HG03575 (cell line): ENCODE measurements at regions not wholly inside any gene's neighbourhood (a gene's known extent, or its start where the extent isn't known, plus 50 kb on each side); places are given as distances from the start of the nearest gene placed in this dataset.
"Not testable (repeated sequence)": the region's sequence is repeated elsewhere in the genome, so short reads cannot be mapped to it uniquely, and the experiment has no call there.

Experiments used
- ATAC-seq: cut with Tn5 transposase; IDR thresholded peaks from one replicate; pipeline ENCODE4 v1.9.1; 2021; ENCODE audit not compliant: unreplicated experiment, insufficient number of reproducible peaks, low FRiP score; ENCODE audit errors: extremely low read depth

GRCh38 chr11:25159341-25159740 is 662.5 kb downstream of the LUZP2 start:
- ATAC-seq: no peak

GRCh38 chr11:25163421-25163820 is 666.6 kb downstream of the LUZP2 start:
- no peak for ATAC-seq

GRCh38 chr11:25180187-25180586 is 683.3 kb downstream of the LUZP2 start:
- no peak for ATAC-seq

- ATAC-seq: no peak
These were observed 686.6 kb downstream of the LUZP2 start for GRCh38 chr11:25183411-25183810.

- ATAC-seq: no peak
These were observed 700.7 kb downstream of the LUZP2 start for GRCh38 chr11:25197515-25197914.

GRCh38 chr11:25198704-25199103 is 701.9 kb downstream of the LUZP2 start:
- no peak for ATAC-seq

- ATAC-seq: no peak
These were observed 704.1 kb downstream of the LUZP2 start for GRCh38 chr11:25200925-25201324.

- no peak for ATAC-seq
These were observed 709.9 kb downstream of the LUZP2 start for GRCh38 chr11:25206762-25207161.

- ATAC-seq: no peak
These were observed 714.9 kb downstream of the LUZP2 start for GRCh38 chr11:25211635-25212254.

- ATAC-seq: no peak
These were observed 717.8 kb downstream of the LUZP2 start for GRCh38 chr11:25214535-25215176.

GRCh38 chr11:25218036-25218435 is 721.2 kb downstream of the LUZP2 start:
- ATAC-seq: no peak

GRCh38 chr11:25225078-25225477 is 728.2 kb downstream of the LUZP2 start:
- ATAC-seq: no peak

GRCh38 chr11:25242928-25243327 is 746.1 kb downstream of the LUZP2 start:
- ATAC-seq: no peak

GRCh38 chr11:25244126-25244525 is 747.3 kb downstream of the LUZP2 start:
- ATAC-seq: no peak

- no peak for ATAC-seq
These were observed 750.5 kb downstream of the LUZP2 start for GRCh38 chr11:25247336-25247735.

GRCh38 chr11:25252854-25253253 is 756.0 kb downstream of the LUZP2 start:
- no peak for ATAC-seq

- ATAC-seq: not testable (repeated sequence)
These were observed 767.0 kb downstream of the LUZP2 start for GRCh38 chr11:25263861-25264260.

GRCh38 chr11:25271301-25271700 is 774.4 kb downstream of the LUZP2 start:
- ATAC-seq: no peak

- ATAC-seq: no peak
These were observed 775.4 kb downstream of the LUZP2 start for GRCh38 chr11:25272214-25272613.

- ATAC-seq: not testable (repeated sequence)
These were observed 784.0 kb downstream of the LUZP2 start for GRCh38 chr11:25280821-25281220.

GRCh38 chr11:25293166-25293565 is 796.3 kb downstream of the LUZP2 start:
- ATAC-seq: no peak
